GM06990 (cell line): ENCODE measurements at regions not wholly inside any gene's neighbourhood (a gene's known extent, or its start where the extent isn't known, plus 50 kb on each side); places are given as distances from the start of the nearest gene placed in this dataset.
A peak's percentile ranks its signal among the peaks of the same experiment; 100 is the strongest.
"Not testable (repeated sequence)": the region's sequence is repeated elsewhere in the genome, so short reads cannot be mapped to it uniquely, and the experiment has no call there.

ENCODE experiments used
- DNase-seq: peaks from one replicate; pipeline ENCODE4 v3.0.0-alpha.2; 2011; ENCODE audit not compliant: insufficient read length; ENCODE audit errors: extremely low read depth
- H3K27me3 ChIP-seq: replicated peaks from 2 replicates; pipeline ENCODE4 v1.6.0; 2011; ENCODE audit warnings: low read length; ENCODE audit not compliant: control insufficient read depth, insufficient read depth
- H3K36me3 ChIP-seq: 2 replicates; pipeline ENCODE4 v1.5.1; 2011; ENCODE audit warnings: low read length; ENCODE audit not compliant: control insufficient read depth, insufficient read depth
- H3K4me3 ChIP-seq: replicated peaks from 2 replicates; pipeline ENCODE4 v1.5.1; 2011; ENCODE audit warnings: low read depth, mild to moderate bottlenecking, control low read depth, low read length
- TF ChIP-seq, protein P1 (sequence below): IDR thresholded peaks from 2 replicates; pipeline ENCODE4 v1.5.1; 2011; ENCODE audit warnings: low read length, control low read depth, mild to moderate bottlenecking, inconsistent platforms; ENCODE audit not compliant: insufficient read depth, poor library complexity, severe bottlenecking

DNA sequence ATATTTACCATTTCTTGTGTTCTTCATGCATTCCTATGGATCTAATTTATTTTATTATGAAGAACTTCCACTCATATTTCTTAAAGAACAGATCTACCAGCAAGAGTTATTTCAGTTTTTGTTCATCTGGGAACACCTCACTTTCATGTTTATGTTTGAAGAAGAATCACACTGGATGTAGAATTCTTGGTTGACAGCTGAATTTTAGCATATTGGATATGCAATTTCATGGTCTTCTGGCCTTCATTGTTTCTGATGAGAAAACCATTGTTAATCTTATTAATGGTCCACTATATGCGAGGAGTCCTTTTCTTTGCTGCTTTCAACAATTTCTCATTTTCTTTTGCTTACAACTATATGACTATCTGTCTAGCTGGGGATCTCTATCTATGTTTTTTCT, 189.2 kb downstream of the UXS1 start:
- H3K36me3 ChIP-seq, result no peaks in the 10 kb centered on the region
- H3K27me3 ChIP-seq, result no peaks in the 10 kb centered on the region
- no peak for DNase-seq
- TF ChIP-seq, protein P1, sequence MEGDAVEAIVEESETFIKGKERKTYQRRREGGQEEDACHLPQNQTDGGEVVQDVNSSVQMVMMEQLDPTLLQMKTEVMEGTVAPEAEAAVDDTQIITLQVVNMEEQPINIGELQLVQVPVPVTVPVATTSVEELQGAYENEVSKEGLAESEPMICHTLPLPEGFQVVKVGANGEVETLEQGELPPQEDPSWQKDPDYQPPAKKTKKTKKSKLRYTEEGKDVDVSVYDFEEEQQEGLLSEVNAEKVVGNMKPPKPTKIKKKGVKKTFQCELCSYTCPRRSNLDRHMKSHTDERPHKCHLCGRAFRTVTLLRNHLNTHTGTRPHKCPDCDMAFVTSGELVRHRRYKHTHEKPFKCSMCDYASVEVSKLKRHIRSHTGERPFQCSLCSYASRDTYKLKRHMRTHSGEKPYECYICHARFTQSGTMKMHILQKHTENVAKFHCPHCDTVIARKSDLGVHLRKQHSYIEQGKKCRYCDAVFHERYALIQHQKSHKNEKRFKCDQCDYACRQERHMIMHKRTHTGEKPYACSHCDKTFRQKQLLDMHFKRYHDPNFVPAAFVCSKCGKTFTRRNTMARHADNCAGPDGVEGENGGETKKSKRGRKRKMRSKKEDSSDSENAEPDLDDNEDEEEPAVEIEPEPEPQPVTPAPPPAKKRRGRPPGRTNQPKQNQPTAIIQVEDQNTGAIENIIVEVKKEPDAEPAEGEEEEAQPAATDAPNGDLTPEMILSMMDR, result no peak
- no peak overlapping the region for H3K4me3 ChIP-seq

DNA sequence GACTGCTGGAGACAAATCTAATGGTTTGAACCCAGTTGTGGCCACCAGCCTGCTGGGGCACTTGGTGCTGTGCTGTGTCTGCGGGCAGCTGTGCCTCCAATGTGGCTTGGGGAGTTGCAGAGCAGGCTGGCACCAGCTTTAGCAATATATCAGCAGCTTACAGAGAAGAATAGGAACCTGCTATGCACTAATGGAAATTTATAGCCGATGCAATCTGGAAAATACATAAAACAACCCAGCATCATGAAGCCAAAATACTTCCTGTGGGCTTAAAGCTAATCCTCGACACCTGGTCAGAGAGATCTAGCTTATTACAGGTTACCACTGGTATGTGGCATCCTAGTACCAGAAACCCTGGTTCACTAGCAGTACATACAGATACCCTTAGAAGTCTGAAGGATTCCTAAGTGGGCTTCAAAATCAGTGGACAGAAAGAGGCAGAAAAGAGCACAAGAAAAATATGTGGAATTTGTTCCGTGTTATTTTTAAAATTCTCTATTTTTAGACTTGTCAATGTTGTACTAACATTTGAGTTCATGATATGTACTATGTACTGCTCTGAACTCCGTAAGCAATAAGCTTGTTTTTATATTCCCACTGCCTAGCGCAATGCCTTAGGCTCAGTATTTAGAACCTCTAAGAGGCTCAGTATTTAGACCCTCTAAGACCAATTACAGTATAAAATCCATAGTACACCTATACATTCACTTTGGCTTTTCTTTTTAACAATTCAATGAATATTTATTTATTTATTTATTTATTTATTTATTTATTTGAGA, 194.7 kb downstream of the UXS1 start:
- TF ChIP-seq, protein P1, result no peak
- H3K27me3 ChIP-seq, result no peaks in the 10 kb centered on the region; the same call in none of the 2 replicates
- no peak overlapping the region for H3K4me3 ChIP-seq
- DNase-seq, result no peak
- no peaks in the 10 kb centered on the region for H3K36me3 ChIP-seq

DNA sequence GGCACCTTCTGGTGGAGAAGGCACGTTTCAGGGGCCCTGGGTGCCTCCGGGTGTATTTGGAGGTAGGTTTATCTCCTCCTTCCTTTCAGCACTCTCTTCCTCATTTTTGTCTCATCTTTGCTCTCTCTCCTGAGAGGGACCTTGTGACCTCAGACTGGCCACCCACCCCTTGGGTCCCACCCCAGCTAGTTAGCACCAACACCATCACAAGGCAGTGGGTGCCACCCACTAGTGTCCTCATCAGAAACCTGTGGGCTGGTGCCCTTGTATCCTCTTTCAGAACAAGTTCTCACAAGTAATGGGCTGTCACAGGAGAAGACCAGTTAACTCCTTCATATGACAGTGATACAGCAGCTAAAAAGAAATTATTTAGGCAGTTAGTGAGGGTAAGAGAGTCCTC, 196.4 kb downstream of the UXS1 start:
- Histone ChIP-seq H3K36me3 (no peaks in the 10 kb centered on the region), H3K27me3 (no peaks in the 10 kb centered on the region; the same call in none of the 2 replicates), H3K4me3 (no peak overlapping the region)
- TF ChIP-seq, protein P1, result no peak
- no peak for DNase-seq

DNA sequence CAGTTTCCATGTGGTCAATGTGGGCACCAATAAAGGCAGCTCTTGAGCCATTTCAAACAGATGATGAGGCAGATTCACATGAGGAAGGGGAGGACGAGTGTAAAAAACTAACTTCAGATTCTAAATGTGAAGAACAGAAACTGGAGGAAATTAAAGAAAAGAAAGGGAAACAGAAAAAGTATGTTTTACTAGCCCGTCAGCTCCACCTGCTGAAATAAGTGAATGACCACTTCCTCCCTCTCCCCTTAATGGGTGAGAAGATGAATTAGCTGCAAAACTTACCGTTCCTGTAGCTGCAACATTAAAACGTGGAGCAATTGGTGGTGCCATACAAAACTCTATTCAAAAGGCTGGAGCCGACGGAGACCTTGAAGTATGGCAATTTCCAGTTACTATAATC, 203.5 kb downstream of the UXS1 start:
- H3K36me3 ChIP-seq, result no peaks in the 10 kb centered on the region
- TF ChIP-seq, protein P1, result peak; percentile 24
- DNase-seq, result no peak
- no peak overlapping the region for H3K4me3 ChIP-seq
- no peaks in the 10 kb centered on the region for H3K27me3 ChIP-seq

DNA sequence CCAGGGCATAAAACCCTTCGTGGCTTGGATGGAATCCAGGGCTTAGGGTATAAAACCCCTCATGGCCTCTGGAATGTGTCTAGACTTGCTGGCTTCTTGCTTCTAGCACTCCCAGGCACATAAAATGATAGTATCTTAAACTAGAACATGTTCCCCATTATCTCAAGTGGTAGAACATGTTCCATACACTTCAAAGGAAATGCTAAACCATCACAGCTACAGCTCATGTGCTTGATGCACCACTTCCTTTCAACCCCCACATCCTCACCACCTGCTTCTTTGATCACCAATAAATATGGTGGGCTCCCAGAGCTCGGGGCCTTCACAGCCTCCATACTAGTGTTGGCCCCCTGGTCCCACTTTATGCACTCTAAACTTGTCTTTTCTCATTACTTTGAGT, 204.3 kb downstream of the UXS1 start:
- not testable (repeated sequence) for H3K27me3 ChIP-seq, DNase-seq, H3K4me3 ChIP-seq, H3K36me3 ChIP-seq

DNA sequence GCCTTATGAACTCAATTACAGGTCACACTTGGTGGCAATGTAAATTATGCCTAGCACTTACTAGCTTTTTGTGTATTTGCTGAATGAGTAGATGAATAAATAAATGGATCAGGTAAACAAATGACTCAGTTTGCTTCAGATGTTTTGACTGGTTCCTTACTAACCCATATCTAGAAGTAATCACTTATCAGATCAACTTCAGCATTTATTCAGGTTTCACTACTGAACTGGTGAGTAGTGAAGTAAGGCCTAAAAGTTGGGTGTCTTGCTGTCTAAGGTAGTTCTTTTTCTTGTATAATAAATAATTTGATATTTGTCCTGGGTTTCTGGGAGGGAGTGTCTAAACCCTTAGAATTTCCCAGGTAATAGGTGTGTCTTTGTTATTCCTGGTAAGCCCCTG, 205.0 kb downstream of the UXS1 start:
- TF ChIP-seq, protein P1, result no peak
- Histone ChIP-seq H3K27me3 (no peaks in the 10 kb centered on the region), H3K4me3 (no peak overlapping the region), H3K36me3 (no peaks in the 10 kb centered on the region)
- no peak for DNase-seq
